Coronary artery (tissue), 2 donors: ENCODE measurements at regions not wholly inside any gene's neighbourhood (a gene's known extent, or its start where the extent isn't known, plus 50 kb on each side); places are given as distances from the start of the nearest gene placed in this dataset.
"Not testable (repeated sequence)": the region's sequence is repeated elsewhere in the genome, so short reads cannot be mapped to it uniquely, and the experiment has no call there.

Experiments
- DNase-seq: peaks from one replicate; pipeline ENCODE4 v3.0.0-alpha.2; 2017; ENCODE audit warnings: low spot score
- H3K27ac ChIP-seq, 2 donors: fragments of 200-600 bp; sonication (generic); one replicate each; pipeline ENCODE4 v1.5.1; 2016 to 2019
- H3K4me3 ChIP-seq: fragments of 200-600 bp; sonication (generic); 2 replicates; pipeline ENCODE4 v1.5.1; 2016; ENCODE audit warnings: mild to moderate bottlenecking, moderate library complexity
- CTCF ChIP-seq: fragments of 200-600 bp; sonication (generic); IDR thresholded peaks from one replicate; pipeline ENCODE4 v1.5.1; 2019; ENCODE audit warnings: antibody characterized with exemption

GRCh38 chr9:2389404-2389803, 232.2 kb upstream of the VLDLR start:
- Histone ChIP-seq H3K27ac (no peak overlapping the region), H3K4me3 (no peak overlapping the region)
- no peak for TF ChIP-seq CTCF
- DNase-seq: no peak

- no peak overlapping the region for H3K27ac ChIP-seq
- H3K4me3 ChIP-seq: no peak overlapping the region
- DNase-seq: no peak
- TF ChIP-seq CTCF: no peak
Observed at GRCh38 chr9:2390028-2390427, 231.6 kb upstream of the VLDLR start.

GRCh38 chr9:2391509-2392132, 230.0 kb upstream of the VLDLR start:
- not testable (repeated sequence) for H3K27ac ChIP-seq, DNase-seq, H3K4me3 ChIP-seq

GRCh38 chr9:2394087-2394741, 227.4 kb upstream of the VLDLR start:
- not testable (repeated sequence) for DNase-seq, H3K27ac ChIP-seq, H3K4me3 ChIP-seq

GRCh38 chr9:2395814-2396612, 225.6 kb upstream of the VLDLR start:
- Histone ChIP-seq H3K27ac (no peak overlapping the region), H3K4me3 (no peak overlapping the region)
- no peak for TF ChIP-seq CTCF
- DNase-seq: no peak

- DNase-seq: no peak
- TF ChIP-seq CTCF: no peak
- H3K27ac ChIP-seq: no peak overlapping the region
- H3K4me3 ChIP-seq: no peak overlapping the region
Observed at GRCh38 chr9:2396622-2397285, 224.8 kb upstream of the VLDLR start.

- not testable (repeated sequence) for H3K27ac ChIP-seq, H3K4me3 ChIP-seq, DNase-seq
Observed at GRCh38 chr9:2397875-2398274, 223.7 kb upstream of the VLDLR start.

GRCh38 chr9:2401746-2402145, 219.8 kb upstream of the VLDLR start:
- peak overlapping the region in 1 of 2 donors; percentile 32 for H3K27ac ChIP-seq
- H3K4me3 ChIP-seq, DNase-seq: not testable (repeated sequence)

GRCh38 chr9:2403701-2404100, 217.9 kb upstream of the VLDLR start:
- H3K27ac ChIP-seq: no peak overlapping the region
- TF ChIP-seq CTCF: no peak
- DNase-seq: no peak
- no peak overlapping the region for H3K4me3 ChIP-seq
